D721Med (cell line): ENCODE measurements at regions not wholly inside any gene's neighbourhood (a gene's known extent, or its start where the extent isn't known, plus 50 kb on each side); places are given as distances from the start of the nearest gene placed in this dataset.

Source experiments
- DNase-seq: peaks from one replicate; pipeline ENCODE4 v3.0.0; 2011; ENCODE audit warnings: low spot score; ENCODE audit not compliant: insufficient read length
- FAIRE-seq: peaks from 2 replicates; lab custom pipeline; 2011; peaks lifted over from hg19 to GRCh38; lab: Jason Lieb, UNC
- CTCF ChIP-seq: IDR thresholded peaks from 2 replicates; pipeline ENCODE4 v1.5.1; 2012; ENCODE audit warnings: mild to moderate bottlenecking, control low read depth; ENCODE audit not compliant: insufficient read depth; ENCODE audit errors: missing control alignments

- no peak for FAIRE-seq
These were observed 207.5 kb upstream of the JUN start for GRCh38 chr1:58991305-58991704.

DNA sequence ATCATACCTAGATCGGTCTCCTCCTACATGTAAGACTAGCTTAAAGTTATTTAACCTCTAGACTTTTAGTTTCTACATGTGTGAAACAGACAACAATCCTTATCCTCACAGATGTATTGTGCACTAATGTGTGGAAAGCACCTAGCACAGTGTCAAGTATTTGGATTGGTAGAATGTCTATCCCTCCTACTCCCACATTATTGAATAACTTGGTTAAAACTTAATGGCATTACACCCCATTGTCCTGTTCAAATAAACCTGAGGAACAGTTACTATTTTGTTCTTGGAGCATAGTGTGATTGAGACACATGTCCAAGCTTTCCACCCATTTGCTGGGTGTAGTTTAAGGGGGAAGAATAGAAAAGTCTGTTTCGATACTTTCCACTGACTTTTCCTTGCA, 208.8 kb upstream of the JUN start:
- no peak for FAIRE-seq
- no peak for TF ChIP-seq CTCF
- DNase-seq = no peak

More at GRCh38 chr1:58991305-58991704, 207.5 kb upstream of the JUN start:
- no peak for TF ChIP-seq CTCF
- no peak for DNase-seq

- FAIRE-seq (no peak), DNase-seq (no peak)
- no peak for TF ChIP-seq CTCF
These were observed 209.6 kb upstream of the JUN start for GRCh38 chr1:58993403-58993802.

DNA sequence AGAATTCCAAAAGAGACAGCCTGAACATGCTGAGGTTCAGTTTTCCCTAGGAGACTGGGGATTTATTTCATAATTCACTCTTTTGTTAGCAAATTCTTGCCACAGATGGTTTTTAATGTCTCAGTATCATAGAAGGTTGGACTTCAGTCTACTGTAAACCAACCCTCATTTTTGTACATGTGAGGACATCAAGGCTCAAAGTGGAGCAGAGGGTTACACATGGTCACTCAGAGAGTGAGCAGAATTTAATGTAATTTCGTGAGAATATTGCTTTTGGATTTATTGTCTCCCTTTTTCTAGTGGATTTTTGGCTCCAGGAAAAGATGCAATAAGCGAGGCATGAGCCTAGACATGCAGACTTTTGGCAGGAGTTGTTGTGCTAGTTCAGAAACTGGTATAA, 210.8 kb upstream of the JUN start:
- no peak for FAIRE-seq
- TF ChIP-seq CTCF = no peak

DNA sequence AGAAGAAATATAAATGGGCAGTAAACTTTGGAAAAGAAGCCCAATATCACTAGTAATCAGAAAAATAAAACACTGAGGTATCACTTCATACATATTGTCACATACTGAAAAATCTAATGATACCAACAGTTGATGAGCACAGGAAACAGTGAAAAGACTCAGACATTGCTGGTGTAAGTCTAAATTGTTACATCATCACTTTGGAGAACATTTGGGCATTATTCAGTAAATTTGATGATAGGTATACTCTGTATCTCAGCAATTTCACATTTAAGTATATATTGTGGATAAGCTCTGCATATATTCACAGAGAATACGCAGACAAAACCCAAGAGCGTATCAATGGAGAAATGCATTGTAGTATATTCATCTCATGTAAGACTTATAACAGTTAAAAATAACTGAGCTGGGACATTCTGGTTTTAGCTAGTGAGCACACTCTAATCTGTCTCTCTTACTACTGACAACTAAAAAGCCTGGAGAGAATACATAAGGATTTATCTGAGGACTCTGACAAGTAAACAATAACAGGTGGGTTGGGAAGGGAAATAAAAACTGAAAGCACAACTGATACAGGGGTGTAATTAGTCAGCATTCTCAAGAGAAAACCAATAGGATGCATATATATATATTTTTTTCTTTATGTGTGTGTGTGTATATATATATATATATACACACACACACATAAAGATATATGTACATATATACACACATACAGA, 212.7 kb upstream of the JUN start:
- no peak for FAIRE-seq
- TF ChIP-seq CTCF = no peak
- no peak for DNase-seq

More for the DNA sequence above, 210.8 kb upstream of the JUN start:
- DNase-seq = no peak

GRCh38 chr1:58997060-58997411, 213.2 kb upstream of the JUN start:
- FAIRE-seq (no peak), DNase-seq (no peak)
- no peak for TF ChIP-seq CTCF

GRCh38 chr1:58997637-58998036, 213.8 kb upstream of the JUN start:
- no peak for DNase-seq
- no peak for FAIRE-seq
- TF ChIP-seq CTCF = no peak
